Upper lobe of right lung (tissue), 1 donor: ENCODE measurements at regions not wholly inside any gene's neighbourhood (a gene's known extent, or its start where the extent isn't known, plus 50 kb on each side); places are given as distances from the start of the nearest gene placed in this dataset.

Source experiments
- ATAC-seq: fragments of 200-7000 bp; cut with Tn5 transposase; one replicate; pipeline ENCODE4 v1.9.1; 2020; ENCODE audit warnings: mild to moderate bottlenecking, moderate library complexity
- DNase-seq: peaks from one replicate; pipeline ENCODE4 v3.0.0-alpha.2; 2020
- H3K27ac ChIP-seq: fragments of 200-600 bp; one replicate; pipeline ENCODE4 v1.8.0; 2022
- H3K27me3 ChIP-seq: fragments of 200-600 bp; one replicate; pipeline ENCODE4 v1.8.0; 2022; ENCODE audit warnings: mild to moderate bottlenecking
- H3K36me3 ChIP-seq: fragments of 200-600 bp; one replicate; pipeline ENCODE4 v1.8.0; 2022
- H3K4me1 ChIP-seq: fragments of 200-600 bp; one replicate; pipeline ENCODE4 v1.8.0; 2022
- H3K4me3 ChIP-seq: fragments of 200-600 bp; one replicate; pipeline ENCODE4 v1.8.0; 2022; ENCODE audit warnings: mild to moderate bottlenecking
- H3K9me3 ChIP-seq: fragments of 200-600 bp; one replicate; pipeline ENCODE4 v1.8.0; 2022
- intact Hi-C: fragments of 100-400 bp; cut with DNase I; formaldehyde crosslinking; loops from one replicate; pipeline ENCODE4 v1.11.0; 2022
- TF ChIP-seq, protein P1 (sequence below): fragments of 200-600 bp; IDR thresholded peaks from one replicate; pipeline ENCODE4 v1.8.0; 2022; ENCODE audit warnings: antibody characterized with exemption
- donor health status: DM: no; HTN: yes; CAD: no; lungs with severe emphysema.

DNA sequence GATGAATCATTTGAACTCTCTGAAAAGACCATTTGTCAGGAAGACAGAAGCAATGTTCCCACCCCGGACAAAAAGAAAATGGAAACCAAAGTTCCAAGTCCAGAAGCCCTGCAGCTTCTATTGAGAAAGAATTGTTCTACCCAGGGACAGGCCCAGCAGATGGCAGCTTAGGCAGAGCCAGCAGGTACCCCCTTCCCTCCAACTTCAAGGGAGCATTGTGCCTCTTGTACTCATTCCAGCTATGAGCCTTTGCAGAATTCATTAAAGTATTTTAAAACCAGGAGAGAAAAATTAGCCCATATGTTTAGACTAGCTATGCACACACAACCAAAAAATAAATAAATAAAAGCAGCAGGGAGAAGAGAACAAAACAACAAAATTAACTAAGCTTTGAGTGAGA is 85.2 kb upstream of the KCND3 start:
- no peak overlapping the region for H3K4me3 ChIP-seq
- no peaks in the 10 kb centered on the region for H3K36me3 ChIP-seq
- intact Hi-C loops = no loop called here
- ATAC-seq = no peak
- no peak for DNase-seq
- no peaks in the 10 kb centered on the region for H3K27me3 ChIP-seq
- TF ChIP-seq, protein P1, sequence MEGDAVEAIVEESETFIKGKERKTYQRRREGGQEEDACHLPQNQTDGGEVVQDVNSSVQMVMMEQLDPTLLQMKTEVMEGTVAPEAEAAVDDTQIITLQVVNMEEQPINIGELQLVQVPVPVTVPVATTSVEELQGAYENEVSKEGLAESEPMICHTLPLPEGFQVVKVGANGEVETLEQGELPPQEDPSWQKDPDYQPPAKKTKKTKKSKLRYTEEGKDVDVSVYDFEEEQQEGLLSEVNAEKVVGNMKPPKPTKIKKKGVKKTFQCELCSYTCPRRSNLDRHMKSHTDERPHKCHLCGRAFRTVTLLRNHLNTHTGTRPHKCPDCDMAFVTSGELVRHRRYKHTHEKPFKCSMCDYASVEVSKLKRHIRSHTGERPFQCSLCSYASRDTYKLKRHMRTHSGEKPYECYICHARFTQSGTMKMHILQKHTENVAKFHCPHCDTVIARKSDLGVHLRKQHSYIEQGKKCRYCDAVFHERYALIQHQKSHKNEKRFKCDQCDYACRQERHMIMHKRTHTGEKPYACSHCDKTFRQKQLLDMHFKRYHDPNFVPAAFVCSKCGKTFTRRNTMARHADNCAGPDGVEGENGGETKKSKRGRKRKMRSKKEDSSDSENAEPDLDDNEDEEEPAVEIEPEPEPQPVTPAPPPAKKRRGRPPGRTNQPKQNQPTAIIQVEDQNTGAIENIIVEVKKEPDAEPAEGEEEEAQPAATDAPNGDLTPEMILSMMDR = no peak
- H3K9me3 ChIP-seq = no peaks in the 10 kb centered on the region
- no peaks in the 10 kb centered on the region for H3K4me1 ChIP-seq
- no peak overlapping the region for H3K27ac ChIP-seq

DNA sequence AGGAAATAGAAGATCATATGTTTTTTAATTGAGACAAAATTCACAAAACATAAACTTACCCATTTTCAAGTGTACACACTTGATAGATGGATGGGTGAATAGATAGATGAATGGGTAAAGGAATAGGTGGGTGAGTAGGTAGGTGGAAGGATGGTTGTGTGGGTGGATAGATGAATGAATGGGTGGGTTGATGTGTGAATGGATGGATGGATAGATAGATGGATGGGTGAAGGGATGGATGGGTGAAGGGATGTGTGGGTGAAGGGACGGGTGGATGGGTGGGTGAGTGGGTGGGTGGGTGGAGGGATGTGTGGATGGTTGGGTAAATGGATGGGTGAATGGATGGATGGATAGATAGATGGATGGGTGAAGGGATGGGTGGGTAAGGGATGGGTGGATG is 86.1 kb upstream of the KCND3 start:
- Histone ChIP-seq H3K36me3 (no peaks in the 10 kb centered on the region), H3K27me3 (no peaks in the 10 kb centered on the region), H3K27ac (no peak overlapping the region), H3K9me3 (no peaks in the 10 kb centered on the region), H3K4me3 (no peak overlapping the region), H3K4me1 (no peaks in the 10 kb centered on the region)
- TF ChIP-seq, protein P1 = no peak
- no peak for ATAC-seq
- intact Hi-C loops = no loop called here
- no peak for DNase-seq

DNA sequence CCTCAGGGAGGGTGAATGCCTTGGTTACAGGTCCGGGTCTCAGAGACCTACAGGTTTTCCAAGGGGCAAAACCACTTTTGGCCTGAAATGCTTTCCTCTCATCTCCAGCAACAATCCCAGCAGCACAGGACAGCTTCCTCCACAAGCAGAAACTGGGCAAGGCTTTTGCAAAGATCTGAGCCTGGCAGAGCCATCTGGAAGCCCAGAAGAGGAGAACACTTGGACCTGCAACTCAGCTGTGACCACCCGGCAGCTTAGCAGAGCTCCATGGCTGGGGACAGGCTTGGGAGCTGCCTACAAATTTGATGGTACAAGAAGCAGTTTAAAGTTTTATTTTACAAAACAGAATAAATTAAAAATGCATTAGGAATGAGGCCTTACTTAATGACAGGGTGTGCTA is 90.0 kb upstream of the KCND3 start:
- Histone ChIP-seq H3K9me3 (no peaks in the 10 kb centered on the region), H3K27me3 (no peaks in the 10 kb centered on the region), H3K4me1 (no peaks in the 10 kb centered on the region), H3K36me3 (no peaks in the 10 kb centered on the region), H3K4me3 (no peak overlapping the region), H3K27ac (no peak overlapping the region)
- ATAC-seq (no peak), DNase-seq (no peak)
- intact Hi-C loops = no loop called here
- TF ChIP-seq, protein P1 = no peak

DNA sequence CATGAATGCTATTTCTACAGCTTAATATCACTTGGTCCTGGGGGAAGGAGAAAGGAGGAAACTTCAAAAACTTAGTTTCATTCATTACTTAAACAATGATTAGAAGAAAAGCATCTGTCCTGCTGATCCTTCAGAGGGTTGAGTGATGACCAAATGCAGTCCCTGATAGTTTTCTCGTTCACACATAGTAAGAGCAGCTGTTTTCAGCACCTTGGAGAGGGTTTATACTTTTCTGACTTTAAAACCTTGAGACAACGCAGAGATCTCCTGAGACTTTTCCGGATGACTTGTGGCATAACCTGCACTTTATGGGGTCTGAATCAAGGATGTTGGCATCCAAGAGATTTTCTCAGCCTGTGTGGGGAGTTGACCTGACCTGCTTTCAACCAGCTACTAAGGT is 94.0 kb upstream of the KCND3 start:
- no peaks in the 10 kb centered on the region for H3K9me3 ChIP-seq
- H3K27me3 ChIP-seq = no peaks in the 10 kb centered on the region
- TF ChIP-seq, protein P1 = no peak
- no peaks in the 10 kb centered on the region for H3K36me3 ChIP-seq
- no peak for DNase-seq
- ATAC-seq = no peak
- H3K27ac ChIP-seq = no peak overlapping the region
- intact Hi-C loops = no loop called here
- no peak overlapping the region for H3K4me3 ChIP-seq
- no peaks in the 10 kb centered on the region for H3K4me1 ChIP-seq

DNA sequence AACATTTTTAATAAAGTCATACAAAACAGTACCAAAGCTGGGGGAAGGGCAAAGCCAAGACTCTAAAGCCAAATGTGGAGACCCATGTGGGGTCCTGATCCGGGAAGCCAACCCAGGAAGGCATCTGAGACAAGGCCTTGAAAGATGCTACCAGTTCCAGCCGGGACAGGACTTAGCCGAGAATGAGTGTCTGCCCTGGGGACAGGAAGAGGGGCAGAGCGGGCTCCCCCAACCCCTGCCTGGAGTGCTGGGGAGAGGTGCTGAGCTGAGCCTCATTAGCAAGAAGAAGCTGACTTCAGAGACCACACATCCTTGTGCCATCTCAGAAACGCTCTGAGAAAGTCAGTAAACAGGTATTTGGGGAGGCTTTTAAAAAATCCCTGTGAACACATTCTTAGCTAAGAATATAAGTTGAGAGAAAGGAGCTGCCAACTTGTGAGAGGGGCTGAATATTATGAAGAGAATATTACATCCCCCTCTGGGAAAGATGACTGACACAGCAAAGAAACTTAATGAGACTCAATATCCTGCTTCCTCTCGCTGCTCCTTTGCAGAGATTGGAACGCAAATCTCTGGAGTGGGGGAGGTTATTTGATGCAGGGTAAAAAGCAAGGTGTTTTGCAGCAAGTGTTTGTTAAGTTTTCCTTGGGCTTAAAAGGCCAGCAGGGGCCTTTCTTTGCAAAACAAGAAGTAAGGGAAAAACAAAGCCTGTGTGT is 103.3 kb upstream of the KCND3 start:
- Histone ChIP-seq H3K9me3 (no peaks in the 10 kb centered on the region), H3K27me3 (peaks cover 12% of the 10 kb centered on the region), H3K27ac (no peak overlapping the region), H3K4me1 (no peaks in the 10 kb centered on the region), H3K4me3 (no peak overlapping the region), H3K36me3 (no peaks in the 10 kb centered on the region)
- ATAC-seq = no peak
- intact Hi-C loops = no loop called here
- TF ChIP-seq, protein P1 = no peak
- DNase-seq = no peak

DNA sequence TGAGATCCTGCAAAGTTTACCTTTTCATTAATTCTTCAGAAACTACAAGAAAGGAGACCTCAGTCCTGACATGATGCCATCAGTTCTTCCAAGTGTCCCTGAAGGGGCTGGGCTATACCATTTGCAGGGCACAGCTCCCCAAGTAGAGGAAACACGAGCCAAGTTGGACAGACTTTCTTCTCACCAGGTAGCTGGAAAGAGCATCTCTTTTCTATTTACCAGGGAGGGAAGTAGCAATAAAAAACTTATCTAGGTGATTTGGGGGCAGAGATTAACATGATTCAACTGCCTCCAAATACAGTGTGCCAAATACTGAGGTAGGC is 103.9 kb upstream of the KCND3 start:
- H3K27ac ChIP-seq = no peak overlapping the region
- intact Hi-C loops = no loop called here
- no peaks in the 10 kb centered on the region for H3K36me3 ChIP-seq
- no peaks in the 10 kb centered on the region for H3K9me3 ChIP-seq
- H3K4me3 ChIP-seq = no peak overlapping the region
- H3K4me1 ChIP-seq = no peaks in the 10 kb centered on the region
- TF ChIP-seq, protein P1 = no peak
- no peak for ATAC-seq
- peaks cover 12% of the 10 kb centered on the region for H3K27me3 ChIP-seq
- no peak for DNase-seq
